GM06990 (cell line): ENCODE measurements at regions not wholly inside any gene's neighbourhood (a gene's known extent, or its start where the extent isn't known, plus 50 kb on each side); places are given as distances from the start of the nearest gene placed in this dataset.

Experiments
- DNase-seq: peaks from one replicate; pipeline ENCODE4 v3.0.0-alpha.2; 2011; ENCODE audit not compliant: insufficient read length; ENCODE audit errors: extremely low read depth
- H3K27me3 ChIP-seq: replicated peaks from 2 replicates; pipeline ENCODE4 v1.6.0; 2011; ENCODE audit warnings: low read length; ENCODE audit not compliant: control insufficient read depth, insufficient read depth
- H3K36me3 ChIP-seq: 2 replicates; pipeline ENCODE4 v1.5.1; 2011; ENCODE audit warnings: low read length; ENCODE audit not compliant: control insufficient read depth, insufficient read depth
- H3K4me3 ChIP-seq: replicated peaks from 2 replicates; pipeline ENCODE4 v1.5.1; 2011; ENCODE audit warnings: low read depth, mild to moderate bottlenecking, control low read depth, low read length
- TF ChIP-seq, protein P1 (sequence below): IDR thresholded peaks from 2 replicates; pipeline ENCODE4 v1.5.1; 2011; ENCODE audit warnings: low read length, control low read depth, mild to moderate bottlenecking, inconsistent platforms; ENCODE audit not compliant: insufficient read depth, poor library complexity, severe bottlenecking

DNA sequence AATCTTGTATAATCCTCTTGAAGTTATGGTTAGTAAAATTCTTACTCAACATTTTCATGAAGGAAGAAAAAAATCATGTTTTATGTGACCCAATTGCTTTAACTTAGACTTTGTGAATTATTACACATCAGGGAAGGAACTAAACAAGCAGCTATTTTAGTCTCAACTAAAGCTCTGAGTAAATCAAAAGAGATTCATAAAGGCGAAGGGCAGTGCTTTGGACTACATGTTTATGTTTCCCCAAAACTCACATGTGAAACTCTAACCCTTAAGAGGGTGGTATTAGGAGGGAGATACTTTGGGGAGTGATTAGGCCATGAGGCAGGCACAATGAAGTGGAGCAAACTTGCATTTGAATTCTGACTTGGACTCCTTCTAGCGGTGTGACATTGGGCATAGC is 283.7 kb upstream of the POU3F3 start:
- Histone ChIP-seq H3K36me3 (no peaks in the 10 kb centered on the region), H3K27me3 (no peaks in the 10 kb centered on the region), H3K4me3 (no peak overlapping the region)
- DNase-seq = no peak
- TF ChIP-seq, protein P1, sequence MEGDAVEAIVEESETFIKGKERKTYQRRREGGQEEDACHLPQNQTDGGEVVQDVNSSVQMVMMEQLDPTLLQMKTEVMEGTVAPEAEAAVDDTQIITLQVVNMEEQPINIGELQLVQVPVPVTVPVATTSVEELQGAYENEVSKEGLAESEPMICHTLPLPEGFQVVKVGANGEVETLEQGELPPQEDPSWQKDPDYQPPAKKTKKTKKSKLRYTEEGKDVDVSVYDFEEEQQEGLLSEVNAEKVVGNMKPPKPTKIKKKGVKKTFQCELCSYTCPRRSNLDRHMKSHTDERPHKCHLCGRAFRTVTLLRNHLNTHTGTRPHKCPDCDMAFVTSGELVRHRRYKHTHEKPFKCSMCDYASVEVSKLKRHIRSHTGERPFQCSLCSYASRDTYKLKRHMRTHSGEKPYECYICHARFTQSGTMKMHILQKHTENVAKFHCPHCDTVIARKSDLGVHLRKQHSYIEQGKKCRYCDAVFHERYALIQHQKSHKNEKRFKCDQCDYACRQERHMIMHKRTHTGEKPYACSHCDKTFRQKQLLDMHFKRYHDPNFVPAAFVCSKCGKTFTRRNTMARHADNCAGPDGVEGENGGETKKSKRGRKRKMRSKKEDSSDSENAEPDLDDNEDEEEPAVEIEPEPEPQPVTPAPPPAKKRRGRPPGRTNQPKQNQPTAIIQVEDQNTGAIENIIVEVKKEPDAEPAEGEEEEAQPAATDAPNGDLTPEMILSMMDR = no peak

DNA sequence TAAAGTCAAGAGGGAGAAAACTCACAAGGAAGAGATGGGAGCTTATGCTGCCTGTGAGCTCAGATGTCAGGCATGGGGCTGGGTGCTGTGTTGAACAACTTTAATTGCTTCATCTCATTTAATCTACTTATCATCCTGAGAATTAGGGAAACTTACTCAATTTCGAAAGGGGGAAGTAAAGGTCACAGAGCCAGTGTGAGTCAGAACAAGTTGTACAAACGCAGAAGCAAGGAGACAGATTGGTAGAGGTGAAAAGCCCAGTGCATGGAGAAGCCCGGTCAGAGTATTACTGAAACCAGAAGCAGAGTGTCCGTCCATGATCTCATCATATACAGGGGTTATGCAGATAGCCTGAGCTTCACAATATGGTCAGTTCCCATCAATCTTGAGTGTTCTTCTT is 281.1 kb upstream of the POU3F3 start:
- H3K27me3 ChIP-seq = no peaks in the 10 kb centered on the region
- TF ChIP-seq, protein P1 = no peak
- H3K36me3 ChIP-seq = no peaks in the 10 kb centered on the region
- no peak overlapping the region for H3K4me3 ChIP-seq
- no peak for DNase-seq

- no peak for DNase-seq
- no peaks in the 10 kb centered on the region for H3K36me3 ChIP-seq
- TF ChIP-seq, protein P1 = no peak
- no peak overlapping the region for H3K4me3 ChIP-seq
- H3K27me3 ChIP-seq = no peaks in the 10 kb centered on the region
Measured at GRCh38 chr2:104574367-104574766, 279.5 kb upstream of the POU3F3 start.

DNA sequence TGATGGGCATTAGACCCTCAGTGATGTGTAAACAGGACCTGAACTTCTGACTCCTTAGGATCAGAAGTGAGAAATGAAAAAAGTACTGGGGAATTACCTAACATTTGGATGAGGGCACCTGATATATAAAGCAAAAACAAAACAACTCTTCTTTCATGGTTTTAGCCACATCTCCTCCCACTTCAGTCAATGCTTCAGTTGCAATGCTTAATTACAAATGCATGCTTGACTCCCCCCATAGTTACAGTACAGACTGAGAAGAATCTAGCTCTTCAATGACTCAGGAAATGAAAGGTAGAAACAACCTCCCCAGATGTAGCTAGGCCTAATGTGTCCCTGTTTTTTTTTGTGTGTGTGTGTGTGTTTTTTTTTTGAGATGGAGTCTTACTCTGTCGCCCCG is 276.8 kb upstream of the POU3F3 start:
- DNase-seq = no peak
- Histone ChIP-seq H3K36me3 (no peaks in the 10 kb centered on the region), H3K4me3 (no peak overlapping the region), H3K27me3 (no peaks in the 10 kb centered on the region)
- TF ChIP-seq, protein P1 = no peak

DNA sequence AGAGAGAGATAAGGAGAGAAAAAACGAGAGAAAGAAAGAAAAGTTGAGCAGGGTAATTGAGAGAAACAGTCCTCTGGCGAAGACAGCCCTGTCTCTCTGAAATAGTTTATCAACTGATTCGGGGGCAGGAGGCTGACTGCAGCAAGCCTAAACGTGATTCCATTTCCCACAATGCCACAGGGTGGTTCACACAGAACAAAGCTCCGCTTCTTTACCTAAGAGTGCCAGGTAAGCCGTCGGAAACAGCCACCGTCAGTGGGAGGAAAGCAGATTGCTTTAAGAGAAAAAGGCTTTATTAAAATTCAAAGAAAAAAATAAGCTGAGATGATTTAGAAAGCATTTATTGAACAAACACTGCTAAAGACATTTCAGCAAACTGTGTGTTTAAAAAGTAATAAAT is 271.4 kb upstream of the POU3F3 start:
- H3K36me3 ChIP-seq = no peaks in the 10 kb centered on the region
- TF ChIP-seq, protein P1 = no peak
- H3K27me3 ChIP-seq = no peaks in the 10 kb centered on the region
- H3K4me3 ChIP-seq = no peak overlapping the region
- DNase-seq = no peak

DNA sequence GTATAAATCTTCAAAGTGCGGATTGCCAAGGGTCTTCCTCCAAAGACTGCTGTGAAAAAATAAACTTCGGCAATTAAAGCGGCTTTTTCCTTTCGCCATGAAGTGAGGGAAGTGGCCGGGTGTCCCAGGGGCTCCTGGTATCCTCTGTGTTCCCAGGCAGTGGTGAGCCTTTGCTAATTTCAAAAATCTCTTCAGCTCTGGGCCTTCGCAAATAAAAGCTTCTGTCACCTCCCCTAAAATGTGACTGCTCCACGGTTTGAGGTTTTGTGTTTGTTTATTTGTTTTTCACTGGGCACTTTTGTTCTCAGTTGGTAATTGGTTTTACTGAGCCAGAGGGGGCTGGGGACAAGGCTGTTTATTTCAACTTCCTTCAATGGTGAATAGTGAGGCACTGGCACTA is 270.1 kb upstream of the POU3F3 start:
- no peak for DNase-seq
- no peaks in the 10 kb centered on the region for H3K36me3 ChIP-seq
- TF ChIP-seq, protein P1 = no peak
- no peak overlapping the region for H3K4me3 ChIP-seq
- H3K27me3 ChIP-seq = no peaks in the 10 kb centered on the region
